Right lobe of liver (tissue), 4 donors: ENCODE measurements at regions not wholly inside any gene's neighbourhood (a gene's known extent, or its start where the extent isn't known, plus 50 kb on each side); places are given as distances from the start of the nearest gene placed in this dataset.

Experiments
- POLR2A ChIP-seq: fragments of 450-650 bp; IDR thresholded peaks from one replicate; pipeline ENCODE4 v1.6.1; 2017; ENCODE audit warnings: antibody characterized with exemption, mild to moderate bottlenecking
- TF ChIP-seq, protein P1 (sequence below), 4 donors: fragments of 200-600 bp in 3 of 4; fragments of 450-650 bp in 1 of 4; IDR thresholded peaks; one replicate each; pipeline versions ENCODE4 v1.5.1 to v1.8.0; 2016 to 2022; ENCODE audit warnings: antibody characterized with exemption in 4 of 4, mild to moderate bottlenecking in 2 of 4
- donor health status: DM: no; HTN: no; CAD: no.
- donor health status: DM: no; HTN: no; CAD: no.
- donor health status: DM: no; HTN: yes; CAD: no.

GRCh38 chrX:499870-500364, 113.2 kb upstream of the PPP2R3B start:
- TF ChIP-seq, protein P1, sequence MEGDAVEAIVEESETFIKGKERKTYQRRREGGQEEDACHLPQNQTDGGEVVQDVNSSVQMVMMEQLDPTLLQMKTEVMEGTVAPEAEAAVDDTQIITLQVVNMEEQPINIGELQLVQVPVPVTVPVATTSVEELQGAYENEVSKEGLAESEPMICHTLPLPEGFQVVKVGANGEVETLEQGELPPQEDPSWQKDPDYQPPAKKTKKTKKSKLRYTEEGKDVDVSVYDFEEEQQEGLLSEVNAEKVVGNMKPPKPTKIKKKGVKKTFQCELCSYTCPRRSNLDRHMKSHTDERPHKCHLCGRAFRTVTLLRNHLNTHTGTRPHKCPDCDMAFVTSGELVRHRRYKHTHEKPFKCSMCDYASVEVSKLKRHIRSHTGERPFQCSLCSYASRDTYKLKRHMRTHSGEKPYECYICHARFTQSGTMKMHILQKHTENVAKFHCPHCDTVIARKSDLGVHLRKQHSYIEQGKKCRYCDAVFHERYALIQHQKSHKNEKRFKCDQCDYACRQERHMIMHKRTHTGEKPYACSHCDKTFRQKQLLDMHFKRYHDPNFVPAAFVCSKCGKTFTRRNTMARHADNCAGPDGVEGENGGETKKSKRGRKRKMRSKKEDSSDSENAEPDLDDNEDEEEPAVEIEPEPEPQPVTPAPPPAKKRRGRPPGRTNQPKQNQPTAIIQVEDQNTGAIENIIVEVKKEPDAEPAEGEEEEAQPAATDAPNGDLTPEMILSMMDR (IDR thresholded peaks at IDR 0.05) = no peak
- TF ChIP-seq POLR2A = no peak
